ENCODE measurements at regions not wholly inside any gene's neighbourhood (a gene's known extent, or its start where the extent isn't known, plus 50 kb on each side); places are given as distances from the start of the nearest gene placed in this dataset.
A peak's percentile ranks its signal among the peaks of the same experiment; 100 is the strongest.

GRCh38 chr10:2303169-2303568, 565.8 kb upstream of the ADARB2 start:
- DNase-seq (ENCODE audit: low read depth), result no peak
- no peak overlapping the region for H3K4me3 ChIP-seq (ENCODE audit: low read length)
- no peak for TF ChIP-seq CTCF (IDR thresholded peaks at IDR 0.05; ENCODE audit: insufficient read depth, low read depth, low read length, missing control alignments)

DNA sequence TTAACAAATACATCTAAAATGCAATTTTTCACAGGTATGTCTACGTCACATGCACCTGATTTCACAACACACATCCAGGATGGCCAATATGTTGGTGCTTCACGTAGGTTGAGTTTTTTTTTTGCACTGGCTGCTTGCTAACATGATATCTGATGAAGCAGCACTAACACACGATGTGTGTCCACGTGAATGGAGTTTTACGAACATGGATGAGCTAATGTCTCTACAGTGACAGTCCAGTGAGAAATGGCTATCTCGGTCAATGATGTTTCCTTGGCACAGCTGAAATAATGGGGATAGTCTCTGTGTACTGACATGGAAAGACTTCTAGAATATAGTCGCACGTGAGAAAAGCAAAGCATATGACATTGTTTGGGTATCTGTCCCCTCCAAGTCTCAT, 563.9 kb upstream of the ADARB2 start:
- H3K4me3 ChIP-seq (ENCODE audit: low read length), result no peak overlapping the region
- no peak for TF ChIP-seq CTCF (IDR thresholded peaks at IDR 0.05; ENCODE audit: insufficient read depth, low read depth, low read length, missing control alignments)
- no peak for DNase-seq (ENCODE audit: low read depth)

- no peak overlapping the region for H3K4me3 ChIP-seq (ENCODE audit: low read length)
- no peak for DNase-seq (ENCODE audit: low read depth)
- TF ChIP-seq CTCF (IDR thresholded peaks at IDR 0.05; ENCODE audit: insufficient read depth, low read depth, low read length, missing control alignments), result no peak
Measured at GRCh38 chr10:2300231-2300630, 562.9 kb upstream of the ADARB2 start.

GRCh38 chr10:2296179-2296891, 559.0 kb upstream of the ADARB2 start:
- H3K4me3 ChIP-seq (ENCODE audit: low read length), result no peak overlapping the region
- no peak for DNase-seq (ENCODE audit: low read depth)
- TF ChIP-seq CTCF (IDR thresholded peaks at IDR 0.05; ENCODE audit: insufficient read depth, low read depth, low read length, missing control alignments), result no peak

- DNase-seq (ENCODE audit: low read depth), result no peak
- no peak for TF ChIP-seq CTCF (IDR thresholded peaks at IDR 0.05; ENCODE audit: insufficient read depth, low read depth, low read length, missing control alignments)
- H3K4me3 ChIP-seq (ENCODE audit: low read length), result no peak overlapping the region
Measured at GRCh38 chr10:2294739-2295138, 557.4 kb upstream of the ADARB2 start.

- H3K4me3 ChIP-seq (ENCODE audit: low read length), result no peak overlapping the region
- peak; percentile 58 for DNase-seq (ENCODE audit: low read depth)
- no peak for TF ChIP-seq CTCF (IDR thresholded peaks at IDR 0.05; ENCODE audit: insufficient read depth, low read depth, low read length, missing control alignments)
Measured at GRCh38 chr10:2284071-2284470, 546.7 kb upstream of the ADARB2 start.

- no peak for TF ChIP-seq CTCF (IDR thresholded peaks at IDR 0.05; ENCODE audit: insufficient read depth, low read depth, low read length, missing control alignments)
- no peak for DNase-seq (ENCODE audit: low read depth)
- H3K4me3 ChIP-seq (ENCODE audit: low read length), result no peak overlapping the region
Measured at GRCh38 chr10:2282202-2282601, 544.9 kb upstream of the ADARB2 start.

All from epithelial cell of esophagus (primary cell).